ENCODE measurements at regions not wholly inside any gene's neighbourhood (a gene's known extent, or its start where the extent isn't known, plus 50 kb on each side); places are given as distances from the start of the nearest gene placed in this dataset.

GRCh38 chr7:1324028-1324900 lies 91.6 kb downstream of the UNCX start:
- TF ChIP-seq POLR2AphosphoS5 (IDR thresholded peaks at IDR 0.05; ENCODE audit: insufficient read depth, low read depth, low read length) (no peak), CTCF (IDR thresholded peaks at IDR 0.05; ENCODE audit: extremely low read depth in 1 of 2, insufficient read depth in 1 of 2, low read depth in 1 of 2, low read length in 2 of 2) (no peak), MAX (IDR thresholded peaks at IDR 0.05; ENCODE audit: insufficient read depth, insufficient read length) (no peak), EZH2 (IDR thresholded peaks at IDR 0.05; ENCODE audit: borderline replicate concordance, low read depth, low read length, severe bottlenecking) (no peak), JUN (IDR thresholded peaks at IDR 0.05; ENCODE audit: borderline replicate concordance, insufficient read depth, insufficient read length, low read depth) (no peak), POLR2A (IDR thresholded peaks at IDR 0.05; ENCODE audit: low read depth, low read length) (no peak), GATA2 (IDR thresholded peaks at IDR 0.05; ENCODE audit: insufficient read depth, insufficient read length, low read depth, low read length) (no peak)
